ENCODE measurements at regions not wholly inside any gene's neighbourhood (a gene's known extent, or its start where the extent isn't known, plus 50 kb on each side); places are given as distances from the start of the nearest gene placed in this dataset.

GRCh38 chr12:66050610-66051009 is 79.9 kb downstream of the LLPH start:
- CTCF ChIA-PET = no interaction called here
- no peak overlapping the region for H3K4me3 Mint-ChIP-seq
- H3K4me1 Mint-ChIP-seq = no peaks in the 10 kb centered on the region
- peaks cover 12% of the 10 kb centered on the region for H3K27me3 Mint-ChIP-seq
- no peaks in the 10 kb centered on the region for H3K36me3 Mint-ChIP-seq
- DNase-seq (no peak), ATAC-seq (no peak)
- no peak overlapping the region for H3K27ac Mint-ChIP-seq
- H3K9me3 Mint-ChIP-seq (ENCODE audit: low read depth) = no peaks in the 10 kb centered on the region

DNA sequence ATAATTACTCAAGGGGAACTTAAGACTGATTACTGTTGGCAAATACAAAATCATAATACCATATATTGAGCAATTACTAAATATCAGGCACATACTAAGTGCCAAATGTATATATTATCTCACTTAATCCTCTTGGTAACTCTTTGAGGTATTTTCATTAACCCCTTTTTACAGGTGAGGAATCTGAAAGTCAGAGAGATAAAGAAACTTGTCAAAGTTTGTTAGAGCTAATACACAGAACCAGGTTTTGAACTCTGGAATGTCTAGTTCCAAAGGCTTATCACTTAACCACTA is 80.3 kb downstream of the LLPH start:
- CTCF ChIA-PET = no interaction called here

GRCh38 chr12:66049538-66050282 is 80.8 kb downstream of the LLPH start:
- Mint-ChIP-seq H3K27ac (no peak overlapping the region), H3K4me1 (no peaks in the 10 kb centered on the region), H3K9me3 (ENCODE audit: low read depth) (no peaks in the 10 kb centered on the region), H3K27me3 (peaks cover 12% of the 10 kb centered on the region), H3K4me3 (no peak overlapping the region), H3K36me3 (no peaks in the 10 kb centered on the region)
- ATAC-seq (no peak), DNase-seq (no peak)
- CTCF ChIA-PET = no interaction called here

More for the DNA sequence above, 80.3 kb downstream of the LLPH start:
- DNase-seq (no peak), ATAC-seq (no peak)
- Mint-ChIP-seq H3K36me3 (no peaks in the 10 kb centered on the region), H3K27ac (no peak overlapping the region), H3K9me3 (ENCODE audit: low read depth) (no peaks in the 10 kb centered on the region), H3K4me3 (no peak overlapping the region), H3K27me3 (peaks cover 12% of the 10 kb centered on the region), H3K4me1 (no peaks in the 10 kb centered on the region)

GRCh38 chr12:66048835-66049537 is 81.6 kb downstream of the LLPH start:
- ATAC-seq (no peak), DNase-seq (no peak)
- Mint-ChIP-seq H3K9me3 (ENCODE audit: low read depth) (no peaks in the 10 kb centered on the region), H3K27me3 (peaks cover 12% of the 10 kb centered on the region), H3K27ac (no peak overlapping the region), H3K4me3 (no peak overlapping the region), H3K36me3 (no peaks in the 10 kb centered on the region), H3K4me1 (no peaks in the 10 kb centered on the region)
- CTCF ChIA-PET = no interaction called here

DNA sequence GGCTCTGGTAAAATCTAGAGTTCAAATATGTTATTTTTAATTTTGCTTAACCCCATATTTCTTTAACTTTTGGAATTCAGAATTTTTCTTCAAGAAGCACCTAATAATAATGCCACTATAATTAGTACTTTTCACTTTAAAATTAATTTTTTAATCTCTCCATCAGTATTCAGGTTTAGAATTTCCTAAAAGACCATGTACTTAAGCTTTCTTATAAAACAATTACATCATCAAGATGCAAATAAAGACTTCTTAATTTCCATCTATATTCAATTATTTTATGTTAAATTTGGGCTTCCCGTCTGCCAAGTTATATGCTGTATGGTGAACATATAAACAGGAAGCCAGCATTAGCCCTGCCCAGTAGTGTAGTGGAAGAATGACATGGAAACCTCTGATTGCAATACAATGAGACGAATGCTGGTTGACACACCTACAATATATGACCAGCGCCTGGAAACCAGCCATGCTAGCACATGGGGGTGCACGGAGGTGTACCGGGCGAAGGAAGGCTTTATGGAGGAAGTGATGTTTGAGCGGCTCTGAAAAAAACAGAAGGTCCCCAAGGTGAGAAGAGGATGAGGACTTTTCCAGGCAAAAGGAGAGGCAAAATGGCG is 82.2 kb downstream of the LLPH start:
- Mint-ChIP-seq H3K27me3 (peaks cover 8% of the 10 kb centered on the region), H3K4me3 (no peak overlapping the region), H3K36me3 (no peaks in the 10 kb centered on the region), H3K4me1 (no peaks in the 10 kb centered on the region), H3K27ac (no peak overlapping the region), H3K9me3 (ENCODE audit: low read depth) (no peaks in the 10 kb centered on the region)
- ATAC-seq = no peak
- no peak for DNase-seq
- CTCF ChIA-PET = no interaction called here

DNA sequence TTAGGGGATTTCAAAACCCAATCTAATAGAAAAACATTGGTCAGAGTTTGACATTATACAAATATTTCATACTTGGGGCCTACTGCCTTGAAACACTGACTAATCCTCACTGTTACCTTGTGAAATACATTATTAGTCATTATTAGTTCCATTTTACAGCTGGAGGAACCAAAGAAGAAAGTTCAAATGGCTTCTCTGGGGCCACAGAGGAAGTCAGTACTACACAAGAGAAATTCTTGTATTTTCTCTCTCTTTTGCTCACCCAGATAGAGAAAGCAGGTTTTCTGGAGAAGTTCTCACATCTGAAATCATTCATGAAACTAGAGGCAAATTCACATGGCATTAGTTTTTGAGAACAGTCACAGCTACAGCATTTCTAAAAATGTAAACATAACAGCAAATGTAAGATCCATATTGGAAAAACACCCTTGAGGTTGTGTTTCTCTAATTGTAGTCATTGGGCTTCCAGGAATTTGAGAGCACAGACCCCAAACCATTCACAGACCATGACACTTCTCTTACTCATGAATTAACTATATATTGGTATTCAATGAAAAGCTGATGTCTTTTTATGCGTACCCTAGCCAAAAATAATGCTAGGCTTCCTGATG is 83.0 kb downstream of the LLPH start:
- Mint-ChIP-seq H3K27ac (no peak overlapping the region), H3K4me3 (no peak overlapping the region), H3K27me3 (peaks cover 4% of the 10 kb centered on the region), H3K4me1 (no peaks in the 10 kb centered on the region), H3K36me3 (no peaks in the 10 kb centered on the region), H3K9me3 (ENCODE audit: low read depth) (no peaks in the 10 kb centered on the region)
- DNase-seq (no peak), ATAC-seq (no peak)
- CTCF ChIA-PET = no interaction called here

DNA sequence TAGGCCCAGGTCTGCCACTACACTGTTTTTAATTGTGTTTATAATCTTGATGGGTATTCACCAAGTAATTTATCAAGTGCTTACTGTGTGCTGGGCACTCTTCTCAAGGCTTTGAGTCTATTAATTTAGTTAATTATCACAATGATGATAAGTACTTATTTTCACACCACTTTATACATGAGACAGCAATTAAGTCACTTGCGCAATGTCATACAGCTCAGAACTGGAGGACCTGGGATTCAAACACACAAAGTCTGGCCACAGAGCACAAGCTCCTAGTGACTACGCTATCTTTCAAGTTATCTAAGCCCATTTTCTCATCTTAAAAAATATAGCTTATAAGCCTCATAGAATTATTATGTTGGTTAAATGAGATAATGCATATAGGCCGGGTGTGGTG is 85.0 kb downstream of the LLPH start:
- CTCF ChIA-PET = no interaction called here
- ATAC-seq (no peak), DNase-seq (no peak)
- no peaks in the 10 kb centered on the region for H3K4me1 Mint-ChIP-seq
- no peaks in the 10 kb centered on the region for H3K9me3 Mint-ChIP-seq (ENCODE audit: low read depth)
- H3K27ac Mint-ChIP-seq = no peak overlapping the region
- no peaks in the 10 kb centered on the region for H3K27me3 Mint-ChIP-seq
- H3K36me3 Mint-ChIP-seq = no peaks in the 10 kb centered on the region
- no peak overlapping the region for H3K4me3 Mint-ChIP-seq

DNA sequence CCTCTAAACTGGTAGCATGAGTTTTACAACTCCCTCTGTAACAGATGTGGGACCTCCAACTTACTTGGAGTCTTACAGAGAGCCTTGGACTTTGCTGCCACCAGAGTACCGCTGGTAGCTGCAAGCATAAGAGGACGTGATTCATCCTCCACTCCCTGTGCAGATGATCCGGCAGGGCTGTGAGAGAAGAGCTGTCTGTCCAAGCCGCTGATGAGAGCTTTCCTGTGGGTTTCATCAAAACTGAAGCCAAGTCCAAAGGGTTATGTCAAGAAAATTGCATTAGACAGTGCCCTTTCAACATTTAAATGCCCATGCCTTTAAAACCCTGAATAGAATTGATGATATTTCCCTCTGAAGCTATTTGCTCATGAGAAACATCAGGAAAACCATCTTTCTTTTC is 85.8 kb downstream of the LLPH start:
- H3K36me3 Mint-ChIP-seq = no peaks in the 10 kb centered on the region
- no peaks in the 10 kb centered on the region for H3K27me3 Mint-ChIP-seq
- no peak overlapping the region for H3K4me3 Mint-ChIP-seq
- CTCF ChIA-PET = no interaction called here
- no peak for DNase-seq
- H3K27ac Mint-ChIP-seq = no peak overlapping the region
- H3K4me1 Mint-ChIP-seq = no peaks in the 10 kb centered on the region
- ATAC-seq = no peak
- H3K9me3 Mint-ChIP-seq (ENCODE audit: low read depth) = no peaks in the 10 kb centered on the region

DNA sequence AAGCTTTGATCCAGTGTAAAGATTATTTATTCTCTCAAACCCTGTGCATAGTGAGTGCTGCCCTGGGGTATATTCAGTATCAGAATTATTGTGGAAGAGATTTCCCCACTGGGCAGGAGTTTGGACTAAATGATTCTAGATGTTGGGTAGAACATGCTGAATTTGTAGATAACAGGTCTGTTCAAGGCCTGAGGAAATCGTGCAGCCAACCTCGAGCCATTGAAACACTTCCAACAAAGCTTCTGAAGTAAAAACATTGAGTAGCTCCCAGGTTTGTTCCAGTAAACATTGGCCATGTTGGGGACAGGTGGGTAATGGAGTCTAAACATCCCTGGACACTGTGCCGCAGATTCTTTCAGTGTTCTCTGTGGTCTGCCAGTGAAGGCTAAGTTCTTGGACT is 87.5 kb downstream of the LLPH start:
- CTCF ChIA-PET = no interaction called here
- peaks cover 3% of the 10 kb centered on the region for H3K27me3 Mint-ChIP-seq
- ATAC-seq (no peak), DNase-seq (no peak)
- H3K9me3 Mint-ChIP-seq (ENCODE audit: low read depth) = no peaks in the 10 kb centered on the region
- no peak overlapping the region for H3K4me3 Mint-ChIP-seq
- no peaks in the 10 kb centered on the region for H3K4me1 Mint-ChIP-seq
- H3K27ac Mint-ChIP-seq = no peak overlapping the region
- H3K36me3 Mint-ChIP-seq = no peaks in the 10 kb centered on the region

DNA sequence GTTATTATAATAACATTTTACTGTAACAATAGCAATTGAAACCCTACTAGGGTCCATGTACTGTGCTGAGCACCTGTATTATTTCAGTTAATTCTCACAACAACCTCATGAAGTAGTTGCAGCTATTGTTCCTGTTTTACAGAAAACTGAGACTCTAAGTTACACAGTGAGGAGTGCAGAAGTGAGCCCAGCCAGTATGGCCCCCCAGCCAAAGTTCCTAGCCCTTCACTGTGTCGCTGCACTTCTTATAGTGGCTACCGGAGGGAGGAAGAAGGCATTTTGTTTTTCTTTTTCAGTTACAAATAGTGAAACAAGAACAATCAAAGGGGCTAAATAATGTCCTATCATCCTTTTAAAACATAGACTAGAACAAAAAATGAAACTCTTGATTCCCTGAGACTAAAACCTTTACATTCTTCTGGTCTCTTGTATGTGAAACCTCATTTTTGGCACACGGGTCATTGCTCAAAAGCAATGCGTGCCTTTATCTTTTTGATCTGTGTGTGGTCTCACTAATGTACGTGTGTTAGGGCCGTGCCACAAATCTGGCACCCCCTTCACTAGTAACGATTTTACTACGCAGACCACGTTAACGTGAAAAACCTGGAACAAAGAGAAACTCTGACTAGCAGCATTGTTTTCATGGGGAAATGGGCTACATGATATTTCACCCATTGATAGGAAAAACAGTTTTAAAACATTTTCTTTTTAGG is 88.7 kb downstream of the LLPH start:
- ATAC-seq (no peak), DNase-seq (no peak)
- Mint-ChIP-seq H3K4me1 (no peaks in the 10 kb centered on the region), H3K9me3 (ENCODE audit: low read depth) (no peaks in the 10 kb centered on the region), H3K4me3 (no peak overlapping the region), H3K27me3 (peaks cover 5% of the 10 kb centered on the region), H3K36me3 (no peaks in the 10 kb centered on the region), H3K27ac (no peak overlapping the region)
- CTCF ChIA-PET = no interaction called here

GRCh38 chr12:66036317-66036716 is 94.2 kb downstream of the LLPH start:
- Mint-ChIP-seq H3K36me3 (no peaks in the 10 kb centered on the region), H3K27me3 (peaks cover 22% of the 10 kb centered on the region), H3K27ac (no peak overlapping the region), H3K9me3 (ENCODE audit: low read depth) (no peaks in the 10 kb centered on the region), H3K4me3 (no peak overlapping the region), H3K4me1 (no peaks in the 10 kb centered on the region)
- ATAC-seq (no peak), DNase-seq (no peak)
- CTCF ChIA-PET = no interaction called here

GRCh38 chr12:66035288-66035966 is 95.1 kb downstream of the LLPH start:
- CTCF ChIA-PET = interaction anchor here (0.9 kb wide), 1 partner anchor 17 kb away, joined by 3 read pairs; no protein-coding TSS in a partner anchor
- Mint-ChIP-seq H3K4me1 (no peaks in the 10 kb centered on the region), H3K36me3 (no peaks in the 10 kb centered on the region), H3K27me3 (peaks cover 25% of the 10 kb centered on the region), H3K27ac (no peak overlapping the region), H3K4me3 (no peak overlapping the region), H3K9me3 (ENCODE audit: low read depth) (no peaks in the 10 kb centered on the region)
- DNase-seq = no peak
- no peak for ATAC-seq

DNA sequence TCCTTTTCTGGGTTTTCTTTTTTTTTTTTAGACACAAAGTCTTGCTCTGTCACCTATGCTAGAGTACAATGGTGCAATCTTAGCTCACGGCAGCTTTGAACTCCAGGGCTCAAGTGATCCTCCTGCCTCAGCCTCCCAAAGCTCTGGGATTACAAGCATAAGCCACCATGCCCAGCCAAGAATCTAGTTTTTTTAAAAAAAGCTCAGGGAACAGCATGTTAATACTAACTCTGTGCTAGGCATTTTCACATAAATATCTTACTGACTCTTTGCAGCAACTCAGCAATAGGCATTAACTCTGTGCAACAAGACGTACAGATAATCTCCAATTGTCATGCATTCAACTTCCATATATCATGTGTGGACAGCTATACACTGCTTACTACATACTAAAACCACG is 97.4 kb downstream of the LLPH start:
- CTCF ChIA-PET = no interaction called here
- H3K36me3 Mint-ChIP-seq = no peaks in the 10 kb centered on the region
- no peaks in the 10 kb centered on the region for H3K4me1 Mint-ChIP-seq
- H3K27ac Mint-ChIP-seq = no peak overlapping the region
- no peak for DNase-seq
- peaks cover 25% of the 10 kb centered on the region for H3K27me3 Mint-ChIP-seq
- H3K9me3 Mint-ChIP-seq (ENCODE audit: low read depth) = no peaks in the 10 kb centered on the region
- no peak for ATAC-seq
- no peak overlapping the region for H3K4me3 Mint-ChIP-seq

Data from activated CD8-positive, alpha-beta memory T cell treated with anti-CD3 and anti-CD28 coated beads, Interleukin-2, amount 10 ng/mL, durations not matched to agents 7 days and 5 days (primary cell).